Epithelial cell of esophagus (primary cell): ENCODE measurements at regions not wholly inside any gene's neighbourhood (a gene's known extent, or its start where the extent isn't known, plus 50 kb on each side); places are given as distances from the start of the nearest gene placed in this dataset.

Source experiments
- DNase-seq: peaks from one replicate; pipeline ENCODE4 v3.0.0; 2010; ENCODE audit warnings: low read depth
- H3K4me3 ChIP-seq: 2 replicates; pipeline ENCODE4 v1.5.1; 2011; ENCODE audit warnings: mild to moderate bottlenecking, low read length, control low read depth
- CTCF ChIP-seq: IDR thresholded peaks from 2 replicates; pipeline ENCODE4 v1.5.1; 2011; ENCODE audit warnings: low read depth, mild to moderate bottlenecking, low read length, control low read depth, inconsistent platforms; ENCODE audit not compliant: insufficient read depth; ENCODE audit errors: missing control alignments

DNA sequence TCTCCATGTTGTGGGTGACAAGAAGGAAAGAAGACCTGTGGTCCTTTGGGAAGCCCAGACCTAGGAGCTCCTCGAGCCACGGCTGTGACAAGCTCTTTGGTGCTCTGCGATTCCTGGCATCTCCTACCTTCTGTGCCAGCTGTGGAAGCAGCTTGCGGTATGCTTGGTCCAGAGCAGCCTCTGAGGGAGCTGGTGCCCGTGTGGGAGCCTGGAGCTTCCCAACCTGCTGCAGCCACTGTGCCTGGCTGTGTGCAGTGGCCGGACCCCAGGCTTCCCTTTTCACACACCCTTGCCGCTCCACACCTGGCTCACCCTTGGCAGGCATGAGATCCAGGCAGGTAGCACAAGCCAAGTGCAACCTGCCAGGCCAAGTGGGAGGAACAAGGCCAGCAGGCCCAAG is 1328.6 kb upstream of the SLC39A10 start:
- DNase-seq, result no peak
- H3K4me3 ChIP-seq, result no peak overlapping the region
- TF ChIP-seq CTCF, result no peak

DNA sequence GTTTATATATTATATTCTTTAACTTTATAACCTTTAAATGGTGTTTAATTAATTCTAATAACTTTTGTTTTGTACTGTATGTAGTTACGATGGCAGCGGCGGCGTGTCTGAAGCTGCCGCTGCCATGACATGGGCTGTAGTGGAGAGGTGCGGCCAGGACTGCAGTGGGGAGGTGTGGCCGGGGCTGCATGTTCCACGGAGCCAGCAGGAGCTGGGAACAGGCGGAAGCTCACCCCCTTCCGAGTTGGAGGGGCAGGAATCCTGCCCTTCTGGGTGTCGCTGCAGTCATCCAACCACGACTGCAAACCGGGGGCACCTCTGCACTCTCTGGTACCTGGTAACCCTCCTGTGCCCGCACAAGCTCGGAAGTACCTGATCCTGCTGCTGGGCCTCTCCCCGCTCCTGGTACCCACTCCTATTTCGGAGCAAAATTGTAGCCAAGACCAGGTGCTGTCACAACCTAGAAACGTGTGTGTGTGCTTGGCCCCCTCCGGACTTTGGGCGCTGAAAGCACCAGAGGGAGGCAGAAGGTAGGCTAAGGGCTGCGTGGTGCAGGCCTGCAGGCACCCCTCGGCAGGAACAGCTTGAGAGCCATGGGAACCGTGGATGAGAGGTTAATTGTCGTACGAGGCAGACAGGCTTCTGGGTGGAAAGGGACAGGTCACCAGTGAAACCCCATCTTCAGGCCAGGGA is 1329.7 kb upstream of the SLC39A10 start:
- H3K4me3 ChIP-seq, result no peak overlapping the region
- no peak for TF ChIP-seq CTCF
- DNase-seq, result no peak

- no peak for TF ChIP-seq CTCF
- DNase-seq, result no peak
- H3K4me3 ChIP-seq, result no peak overlapping the region
These were observed 1333.3 kb upstream of the SLC39A10 start for GRCh38 chr2:194323740-194324139.

DNA sequence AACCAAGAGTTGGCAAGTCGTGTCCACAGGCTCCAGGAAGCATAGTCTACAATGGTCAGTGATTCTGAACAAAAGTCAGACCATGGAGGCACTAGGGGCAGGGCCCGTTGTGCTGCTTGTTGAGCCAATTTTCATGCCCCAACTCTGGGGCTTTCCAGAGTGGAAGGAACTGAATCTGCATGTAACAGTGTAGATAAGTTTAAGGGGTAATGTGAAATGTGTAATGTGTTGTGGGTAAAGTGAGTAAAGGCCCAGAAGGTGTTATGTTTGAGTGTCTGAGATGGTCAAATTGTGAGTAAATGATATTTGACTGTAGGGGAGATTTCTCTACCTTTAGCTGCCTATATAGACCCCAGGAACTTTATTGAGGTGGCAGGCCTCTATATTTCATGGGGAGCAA is 1336.5 kb upstream of the SLC39A10 start:
- H3K4me3 ChIP-seq, result no peak overlapping the region
- no peak for DNase-seq
- no peak for TF ChIP-seq CTCF

- no peak overlapping the region for H3K4me3 ChIP-seq
- peak; percentile 35 for DNase-seq
- peak; percentile 16 for TF ChIP-seq CTCF
These were observed 1337.6 kb upstream of the SLC39A10 start for GRCh38 chr2:194319222-194319992.

DNA sequence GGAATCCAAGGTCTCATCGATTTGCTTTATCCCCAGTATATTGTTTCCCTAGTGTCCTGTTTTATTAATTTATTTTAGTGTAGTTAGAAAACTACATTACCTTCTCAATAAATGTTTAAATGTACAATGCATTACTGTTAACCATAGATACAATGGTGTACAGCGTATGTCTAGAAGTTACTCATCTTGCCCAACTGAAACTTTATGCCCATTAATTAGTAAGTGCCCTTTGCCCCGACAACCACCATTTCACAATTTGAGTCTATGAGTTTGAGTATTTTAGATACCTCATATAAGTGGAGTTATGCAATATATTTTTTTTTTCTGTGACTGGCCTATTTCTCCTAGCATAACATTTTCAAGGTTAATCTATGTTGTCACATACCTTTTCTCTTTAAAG is 1343.0 kb upstream of the SLC39A10 start:
- H3K4me3 ChIP-seq, result no peak overlapping the region
- DNase-seq, result no peak
- TF ChIP-seq CTCF, result no peak
